Gastrocnemius medialis (tissue), 4 donors: ENCODE measurements at regions not wholly inside any gene's neighbourhood (a gene's known extent, or its start where the extent isn't known, plus 50 kb on each side); places are given as distances from the start of the nearest gene placed in this dataset.

Experiments used
- ATAC-seq, 2 donors: fragments of 150-250 bp; one replicate each; pipeline ENCODE4 v1.9.1; 2016
- DNase-seq, 2 donors: peaks; one replicate each; pipeline ENCODE4 v3.0.0-alpha.2; 2019
- H3K27ac ChIP-seq, 4 donors: fragments of 200-600 bp; sonication (generic); 1 replicate in 1 of 4; 2 replicates in 3 of 4; pipeline ENCODE4 v1.5.1; 2016 to 2018; ENCODE audit warnings: mild to moderate bottlenecking in 2 of 4, moderate library complexity in 1 of 4
- H3K27me3 ChIP-seq, 3 donors: fragments of 200-600 bp; sonication (generic) in 2 of 3; 1 replicate in 1 of 3; 2 replicates in 2 of 3; pipeline versions ENCODE4 v1.5.1 to v1.6.0; 2016 to 2019; ENCODE audit warnings: mild to moderate bottlenecking in 1 of 3, moderate library complexity in 1 of 3
- H3K36me3 ChIP-seq, 2 donors: fragments of 200-600 bp; sonication (generic) in 1 of 2; one replicate each; pipeline ENCODE4 v1.5.1; 2017 to 2018
- H3K4me1 ChIP-seq, 2 donors: fragments of 200-600 bp; sonication (generic) in 1 of 2; one replicate each; pipeline ENCODE4 v1.5.1; 2016 to 2017; ENCODE audit warnings: mild to moderate bottlenecking in 2 of 2
- H3K4me3 ChIP-seq, 4 donors: fragments of 200-600 bp; sonication (generic) in 3 of 4; 1 replicate in 1 of 4; 2 replicates in 3 of 4; pipeline ENCODE4 v1.5.1; 2016 to 2019; ENCODE audit warnings: mild to moderate bottlenecking in 2 of 4
- H3K9me3 ChIP-seq, 3 donors: fragments of 200-600 bp; sonication (generic) in 2 of 3; 1 replicate in 1 of 3; 2 replicates in 2 of 3; pipeline ENCODE4 v1.5.1; 2016 to 2019
- POLR2A ChIP-seq, 2 donors: fragments of 450-650 bp; IDR thresholded peaks; one replicate each; pipeline ENCODE4 v1.6.1; 2017; ENCODE audit warnings: antibody characterized with exemption in 2 of 2, mild to moderate bottlenecking in 2 of 2, moderate library complexity in 2 of 2
- in situ Hi-C, 4 donors: fragments of 200-750 bp; cut with MboI; loops; one replicate each; pipeline versions ENCODE4 v1.15.0 to v1.8.0; 2017; ENCODE audit warnings: low sequenced_read_pairs in 4 of 4
- intact Hi-C: fragments of 100-400 bp; cut with DNase I; formaldehyde crosslinking; loops from one replicate; pipeline ENCODE4 v1.15.1; 2023; ENCODE audit warnings: low total_unique reads
- TF ChIP-seq, protein P1 (sequence below), 5 experiments: fragments of 450-650 bp in 3 of 5; fragments of 200-600 bp in 2 of 5; sonication (generic) in 2 of 5; IDR thresholded peaks in 4 of 5; conservative IDR thresholded peaks in 1 of 5; 1 replicate in 4 of 5; 2 replicates in 1 of 5; pipeline ENCODE4 v1.5.1; 2016 to 2019; ENCODE audit warnings: antibody characterized with exemption in 5 of 5, mild to moderate bottlenecking in 3 of 5, moderate library complexity in 3 of 5

DNA sequence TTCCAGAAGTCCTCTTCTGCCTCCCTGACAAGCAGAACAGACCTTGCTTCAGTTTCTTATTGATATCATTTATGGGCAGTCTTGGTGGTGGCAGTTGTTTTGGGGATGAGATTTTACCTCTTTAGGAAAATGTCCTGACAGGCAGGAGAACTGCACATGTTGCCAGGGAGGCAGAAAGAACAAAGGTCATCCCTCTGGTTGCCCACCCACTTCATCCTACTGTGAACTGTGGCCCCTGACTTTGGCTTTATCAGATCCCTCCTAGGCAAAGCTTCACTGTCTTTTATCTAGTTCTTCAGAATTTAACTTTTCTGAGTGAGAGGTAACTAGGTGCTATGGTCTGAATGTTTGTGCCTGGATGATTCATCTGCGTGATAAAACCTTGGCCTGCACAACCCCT, 2071.3 kb upstream of the CELF4 start:
- H3K9me3 ChIP-seq, result no peaks in the 10 kb centered on the region
- H3K36me3 ChIP-seq, result no peaks in the 10 kb centered on the region
- no peak overlapping the region for H3K4me3 ChIP-seq
- ATAC-seq (no peak), DNase-seq (no peak)
- TF ChIP-seq POLR2A (IDR thresholded peaks at IDR 0.05), result no peak
- TF ChIP-seq, protein P1, sequence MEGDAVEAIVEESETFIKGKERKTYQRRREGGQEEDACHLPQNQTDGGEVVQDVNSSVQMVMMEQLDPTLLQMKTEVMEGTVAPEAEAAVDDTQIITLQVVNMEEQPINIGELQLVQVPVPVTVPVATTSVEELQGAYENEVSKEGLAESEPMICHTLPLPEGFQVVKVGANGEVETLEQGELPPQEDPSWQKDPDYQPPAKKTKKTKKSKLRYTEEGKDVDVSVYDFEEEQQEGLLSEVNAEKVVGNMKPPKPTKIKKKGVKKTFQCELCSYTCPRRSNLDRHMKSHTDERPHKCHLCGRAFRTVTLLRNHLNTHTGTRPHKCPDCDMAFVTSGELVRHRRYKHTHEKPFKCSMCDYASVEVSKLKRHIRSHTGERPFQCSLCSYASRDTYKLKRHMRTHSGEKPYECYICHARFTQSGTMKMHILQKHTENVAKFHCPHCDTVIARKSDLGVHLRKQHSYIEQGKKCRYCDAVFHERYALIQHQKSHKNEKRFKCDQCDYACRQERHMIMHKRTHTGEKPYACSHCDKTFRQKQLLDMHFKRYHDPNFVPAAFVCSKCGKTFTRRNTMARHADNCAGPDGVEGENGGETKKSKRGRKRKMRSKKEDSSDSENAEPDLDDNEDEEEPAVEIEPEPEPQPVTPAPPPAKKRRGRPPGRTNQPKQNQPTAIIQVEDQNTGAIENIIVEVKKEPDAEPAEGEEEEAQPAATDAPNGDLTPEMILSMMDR (IDR thresholded peaks at IDR 0.05 in 4 of 5, conservative IDR thresholded peaks at IDR 0.05 in 1 of 5), result no peak
- intact Hi-C loops (no loop called here), in situ Hi-C loops (no loop called here)
- H3K27ac ChIP-seq, result no peak overlapping the region
- no peaks in the 10 kb centered on the region for H3K27me3 ChIP-seq
- H3K4me1 ChIP-seq, result no peaks in the 10 kb centered on the region

DNA sequence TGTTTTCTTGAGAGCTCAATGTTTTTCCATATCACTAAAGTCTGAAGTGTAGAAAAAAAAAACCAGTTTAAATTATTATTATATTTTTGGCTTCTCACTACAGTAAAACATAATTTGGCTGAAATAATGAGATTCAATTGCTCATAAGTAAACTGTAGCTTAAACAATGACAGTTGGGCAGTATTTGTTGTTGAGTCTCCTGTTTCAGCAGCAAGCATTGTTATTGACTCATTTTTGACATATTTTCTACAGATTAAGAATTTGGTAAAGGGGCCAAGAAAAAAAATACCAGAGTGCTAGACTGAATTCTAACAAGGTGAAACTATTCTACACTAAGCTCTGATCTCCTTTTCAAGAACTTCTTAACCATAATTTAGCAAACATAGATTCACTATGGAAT, 2070.4 kb upstream of the CELF4 start:
- Histone ChIP-seq H3K27me3 (no peaks in the 10 kb centered on the region), H3K27ac (no peak overlapping the region), H3K4me3 (no peak overlapping the region), H3K4me1 (no peaks in the 10 kb centered on the region), H3K36me3 (no peaks in the 10 kb centered on the region), H3K9me3 (no peaks in the 10 kb centered on the region)
- no peak for ATAC-seq
- DNase-seq, result no peak
- intact Hi-C loops (no loop called here), in situ Hi-C loops (no loop called here)
- TF ChIP-seq POLR2A (IDR thresholded peaks at IDR 0.05), result no peak
- TF ChIP-seq, protein P1 (IDR thresholded peaks at IDR 0.05 in 4 of 5, conservative IDR thresholded peaks at IDR 0.05 in 1 of 5), result no peak

DNA sequence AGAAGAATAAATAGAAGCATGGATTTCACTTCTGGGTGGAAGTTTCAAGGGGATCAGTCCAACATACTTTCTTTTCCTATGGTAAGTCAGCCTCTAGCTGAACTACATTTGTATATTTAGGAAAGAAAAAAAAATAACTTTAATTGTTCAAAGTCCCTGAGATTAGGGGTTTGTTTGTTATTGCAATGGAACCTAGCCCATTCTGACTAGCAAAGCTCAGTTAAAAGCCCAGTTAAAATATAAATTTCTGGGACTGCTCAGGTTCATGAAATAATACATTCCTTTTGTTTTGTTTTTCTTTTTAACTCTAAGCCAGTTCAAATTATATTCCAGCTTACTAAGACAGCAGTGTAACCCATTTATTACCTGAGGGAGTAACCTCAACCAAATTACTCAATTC, 2069.6 kb upstream of the CELF4 start:
- Histone ChIP-seq H3K36me3 (no peaks in the 10 kb centered on the region), H3K4me3 (no peak overlapping the region), H3K4me1 (no peaks in the 10 kb centered on the region), H3K9me3 (no peaks in the 10 kb centered on the region), H3K27me3 (no peaks in the 10 kb centered on the region), H3K27ac (no peak overlapping the region)
- ATAC-seq (no peak), DNase-seq (no peak)
- intact Hi-C loops, result no loop called here
- no peak for TF ChIP-seq POLR2A (IDR thresholded peaks at IDR 0.05)
- TF ChIP-seq, protein P1 (IDR thresholded peaks at IDR 0.05 in 4 of 5, conservative IDR thresholded peaks at IDR 0.05 in 1 of 5), result no peak
- in situ Hi-C loops, result no loop called here

DNA sequence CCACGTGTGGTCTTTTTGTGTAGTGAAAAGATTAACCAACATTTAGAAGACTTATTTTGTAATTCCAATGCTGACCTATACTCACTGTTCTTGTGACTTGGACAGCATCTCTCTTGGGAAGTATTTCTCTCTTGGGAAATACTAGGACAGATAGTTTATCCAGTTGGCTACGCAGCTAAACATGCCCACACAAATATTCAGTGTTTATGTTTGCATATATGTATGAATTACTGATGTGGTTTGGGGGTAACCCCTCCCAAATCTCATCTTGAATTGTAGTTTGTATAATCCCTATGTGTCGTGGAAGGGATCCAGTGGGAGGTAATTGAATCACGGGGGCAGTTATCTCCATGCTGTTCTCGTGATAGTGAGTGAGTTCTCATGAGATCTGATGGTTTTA, 2062.3 kb upstream of the CELF4 start:
- DNase-seq (no peak), ATAC-seq (no peak)
- H3K27ac ChIP-seq, result no peak overlapping the region
- no peaks in the 10 kb centered on the region for H3K4me1 ChIP-seq
- H3K4me3 ChIP-seq, result no peak overlapping the region
- intact Hi-C loops, result no loop called here
- in situ Hi-C loops, result no loop called here
- H3K36me3 ChIP-seq, result no peaks in the 10 kb centered on the region
- TF ChIP-seq, protein P1 (IDR thresholded peaks at IDR 0.05 in 4 of 5, conservative IDR thresholded peaks at IDR 0.05 in 1 of 5), result no peak
- no peak for TF ChIP-seq POLR2A (IDR thresholded peaks at IDR 0.05)
- no peaks in the 10 kb centered on the region for H3K9me3 ChIP-seq
- H3K27me3 ChIP-seq, result no peaks in the 10 kb centered on the region

DNA sequence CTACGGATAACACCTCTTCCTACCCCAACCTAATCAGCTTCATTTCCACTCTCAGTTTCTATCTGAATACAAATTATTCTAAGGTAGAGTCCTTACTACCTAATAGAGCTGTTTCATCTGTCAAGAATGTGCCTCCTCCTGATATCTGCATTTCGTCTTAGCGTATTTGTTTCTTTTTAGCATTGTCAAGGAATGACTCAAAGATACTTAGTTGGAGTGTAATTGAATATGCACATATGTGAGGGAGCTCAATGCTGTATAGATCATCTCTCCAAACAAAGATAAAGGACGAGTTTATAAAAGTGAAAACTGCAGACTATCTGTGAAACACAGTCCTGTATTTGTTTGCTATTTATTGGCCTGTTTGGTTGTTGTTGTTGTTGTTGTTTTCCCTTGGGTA, 2059.4 kb upstream of the CELF4 start:
- H3K4me1 ChIP-seq, result no peaks in the 10 kb centered on the region
- in situ Hi-C loops, result no loop called here
- H3K4me3 ChIP-seq, result no peak overlapping the region
- H3K9me3 ChIP-seq, result no peaks in the 10 kb centered on the region
- intact Hi-C loops, result no loop called here
- TF ChIP-seq, protein P1 (IDR thresholded peaks at IDR 0.05 in 4 of 5, conservative IDR thresholded peaks at IDR 0.05 in 1 of 5), result no peak
- TF ChIP-seq POLR2A (IDR thresholded peaks at IDR 0.05), result no peak
- ATAC-seq (no peak), DNase-seq (no peak)
- no peaks in the 10 kb centered on the region for H3K36me3 ChIP-seq
- H3K27me3 ChIP-seq, result no peaks in the 10 kb centered on the region
- H3K27ac ChIP-seq, result no peak overlapping the region
